ENCODE measurements at regions not wholly inside any gene's neighbourhood (a gene's known extent, or its start where the extent isn't known, plus 50 kb on each side); places are given as distances from the start of the nearest gene placed in this dataset.

GRCh38 chr5:87785554-87786335 is 373.0 kb upstream of the CCNH start:
- DNase-seq: no peak
- no peaks in the 10 kb centered on the region for H3K36me3 ChIP-seq (replicated peaks in 1 of 2; ENCODE audit: insufficient read depth in 1 of 2, low read depth in 2 of 2)
- no peak for TF ChIP-seq POLR2A (IDR thresholded peaks at IDR 0.05)
- TF ChIP-seq CTCF (IDR thresholded peaks at IDR 0.05): no peak
- H3K27me3 ChIP-seq: peaks cover 0 to 6% of the 10 kb centered on the region in 2 donors
- ATAC-seq: no peak
- H3K4me1 ChIP-seq: no peaks in the 10 kb centered on the region
- WGBS, 2 donors: 19 to 38% methylated on average over 4 of the region's 4 CpGs
- no peak overlapping the region for H3K4me3 ChIP-seq
- H3K27ac ChIP-seq: no peak overlapping the region
- H3K9me3 ChIP-seq: no peaks in the 10 kb centered on the region
- intact Hi-C loops (cut with DNase I): no loop called here

GRCh38 chr5:87784879-87785495 is 372.3 kb upstream of the CCNH start:
- no peak overlapping the region for H3K4me3 ChIP-seq
- no peaks in the 10 kb centered on the region for H3K9me3 ChIP-seq
- DNase-seq: no peak
- no peaks in the 10 kb centered on the region for H3K4me1 ChIP-seq
- peaks cover 0 to 6% of the 10 kb centered on the region in 2 donors for H3K27me3 ChIP-seq
- no peak overlapping the region for H3K27ac ChIP-seq
- intact Hi-C loops (cut with DNase I): no loop called here
- WGBS, 2 donors: 49 to 59% methylated on average over 4 of the region's 4 CpGs
- no peak for ATAC-seq
- TF ChIP-seq CTCF (IDR thresholded peaks at IDR 0.05) (no peak), POLR2A (IDR thresholded peaks at IDR 0.05) (no peak)
- no peaks in the 10 kb centered on the region for H3K36me3 ChIP-seq (replicated peaks in 1 of 2; ENCODE audit: insufficient read depth in 1 of 2, low read depth in 2 of 2)

- Histone ChIP-seq H3K4me3 (no peak overlapping the region), H3K27me3 (peaks cover 0 to 6% of the 10 kb centered on the region in 2 donors), H3K4me1 (no peaks in the 10 kb centered on the region), H3K9me3 (no peaks in the 10 kb centered on the region), H3K36me3 (replicated peaks in 1 of 2; ENCODE audit: insufficient read depth in 1 of 2, low read depth in 2 of 2) (no peaks in the 10 kb centered on the region), H3K27ac (no peak overlapping the region)
- no peak for DNase-seq
- no peak for ATAC-seq
- intact Hi-C loops (cut with DNase I): no loop called here
- no peak for TF ChIP-seq POLR2A (IDR thresholded peaks at IDR 0.05)
- TF ChIP-seq CTCF (IDR thresholded peaks at IDR 0.05): no peak
- 50 to 64% methylated on average over 1 of the region's 1 CpG for WGBS, 2 donors
These were observed 371.6 kb upstream of the CCNH start for GRCh38 chr5:87784311-87784710.

- no peak for TF ChIP-seq CTCF (IDR thresholded peaks at IDR 0.05)
- no peak for TF ChIP-seq POLR2A (IDR thresholded peaks at IDR 0.05)
- H3K4me1 ChIP-seq: no peaks in the 10 kb centered on the region
- no peak overlapping the region for H3K4me3 ChIP-seq
- H3K27me3 ChIP-seq: peaks cover 0 to 6% of the 10 kb centered on the region in 2 donors
- DNase-seq (no peak), ATAC-seq (no peak)
- no peak overlapping the region for H3K27ac ChIP-seq
- H3K36me3 ChIP-seq (replicated peaks in 1 of 2; ENCODE audit: insufficient read depth in 1 of 2, low read depth in 2 of 2): no peaks in the 10 kb centered on the region
- H3K9me3 ChIP-seq: no peaks in the 10 kb centered on the region
- intact Hi-C loops (cut with DNase I): no loop called here
- 31 to 39% methylated on average over 3 of the region's 3 CpGs for WGBS, 2 donors
These were observed 370.2 kb upstream of the CCNH start for GRCh38 chr5:87782916-87783315.

Measured in body of pancreas (tissue), 4 donors.